H1 (cell line): ENCODE measurements at regions not wholly inside any gene's neighbourhood (a gene's known extent, or its start where the extent isn't known, plus 50 kb on each side); places are given as distances from the start of the nearest gene placed in this dataset.

ENCODE experiments used
- EGR1 ChIP-seq: IDR thresholded peaks from 2 replicates; pipeline ENCODE4 v1.6.1; 2011; ENCODE audit warnings: low read depth, low read length, borderline replicate concordance
- EP300 ChIP-seq, 2 experiments: IDR thresholded peaks; 1 replicate in 1 of 2; 2 replicates in 1 of 2; pipeline ENCODE4 v1.6.1; 2011 to 2012; ENCODE audit warnings: low read depth in 2 of 2, low read length in 2 of 2, mild to moderate bottlenecking in 2 of 2, borderline replicate concordance in 1 of 2, inconsistent platforms in 1 of 2, moderate library complexity in 1 of 2
- HDAC6 ChIP-seq: IDR thresholded peaks from one replicate; pipeline ENCODE4 v1.7.1; 2012; ENCODE audit warnings: low read depth, mild to moderate bottlenecking, inconsistent platforms, low read length, moderate library complexity
- KDM5A ChIP-seq: fragments of 200-600 bp; IDR thresholded peaks from 2 replicates; pipeline ENCODE4 v1.7.1; 2012; ENCODE audit warnings: mild to moderate bottlenecking, low read length, inconsistent platforms, mixed read lengths
- POLR2A ChIP-seq, 2 experiments: IDR thresholded peaks; 1 replicate in 1 of 2; 2 replicates in 1 of 2; pipeline ENCODE4 v1.6.1; 2011; ENCODE audit warnings: low read depth in 2 of 2, low read length in 2 of 2, mild to moderate bottlenecking in 2 of 2; ENCODE audit errors: control extremely low read depth in 1 of 2
- RAD21 ChIP-seq, 2 experiments: IDR thresholded peaks in 1 of 2; conservative IDR thresholded peaks in 1 of 2; 2 replicates each; pipeline ENCODE4 v1.6.1; 2011; ENCODE audit warnings: low read depth in 2 of 2, low read length in 2 of 2, improper control_type of control experiment in 1 of 2, inconsistent platforms in 1 of 2, mild to moderate bottlenecking in 1 of 2, moderate library complexity in 1 of 2
- TF ChIP-seq, protein P1 (sequence below), 3 experiments: IDR thresholded peaks; 1 replicate in 2 of 3; 2 replicates in 1 of 3; pipeline versions ENCODE4 v1.5.1 to v1.6.1; 2011; ENCODE audit warnings: low read length in 3 of 3, mild to moderate bottlenecking in 3 of 3, inconsistent platforms in 2 of 3, low read depth in 1 of 3, moderate library complexity in 1 of 3; ENCODE audit not compliant: insufficient read depth in 1 of 3; ENCODE audit errors: control extremely low read depth in 1 of 3
- TF ChIP-seq, protein P2 (sequence below): IDR thresholded peaks from 2 replicates; pipeline ENCODE4 v1.6.1; 2011; ENCODE audit warnings: low read depth, mild to moderate bottlenecking, low read length; ENCODE audit not compliant: insufficient read depth

DNA sequence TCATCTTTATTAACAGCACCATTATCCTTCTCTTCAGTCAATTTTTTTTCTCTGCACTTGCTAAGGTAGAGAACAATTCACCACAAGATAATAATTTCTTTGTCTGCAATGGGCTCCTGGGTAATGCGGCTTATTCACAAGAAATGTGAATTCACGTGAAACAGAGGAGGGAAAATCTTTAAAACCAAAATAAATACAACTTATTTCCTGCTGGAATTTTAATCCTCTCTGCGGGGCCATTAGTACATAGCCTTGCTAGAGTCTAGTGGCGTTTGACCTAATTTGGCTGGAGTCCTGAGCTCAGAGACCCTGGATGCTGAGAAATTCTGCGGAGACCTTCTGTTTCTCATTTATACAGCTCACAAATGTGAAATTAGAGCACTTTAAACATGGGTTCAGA lies 319.3 kb upstream of the MMADHC start:
- TF ChIP-seq, protein P1, sequence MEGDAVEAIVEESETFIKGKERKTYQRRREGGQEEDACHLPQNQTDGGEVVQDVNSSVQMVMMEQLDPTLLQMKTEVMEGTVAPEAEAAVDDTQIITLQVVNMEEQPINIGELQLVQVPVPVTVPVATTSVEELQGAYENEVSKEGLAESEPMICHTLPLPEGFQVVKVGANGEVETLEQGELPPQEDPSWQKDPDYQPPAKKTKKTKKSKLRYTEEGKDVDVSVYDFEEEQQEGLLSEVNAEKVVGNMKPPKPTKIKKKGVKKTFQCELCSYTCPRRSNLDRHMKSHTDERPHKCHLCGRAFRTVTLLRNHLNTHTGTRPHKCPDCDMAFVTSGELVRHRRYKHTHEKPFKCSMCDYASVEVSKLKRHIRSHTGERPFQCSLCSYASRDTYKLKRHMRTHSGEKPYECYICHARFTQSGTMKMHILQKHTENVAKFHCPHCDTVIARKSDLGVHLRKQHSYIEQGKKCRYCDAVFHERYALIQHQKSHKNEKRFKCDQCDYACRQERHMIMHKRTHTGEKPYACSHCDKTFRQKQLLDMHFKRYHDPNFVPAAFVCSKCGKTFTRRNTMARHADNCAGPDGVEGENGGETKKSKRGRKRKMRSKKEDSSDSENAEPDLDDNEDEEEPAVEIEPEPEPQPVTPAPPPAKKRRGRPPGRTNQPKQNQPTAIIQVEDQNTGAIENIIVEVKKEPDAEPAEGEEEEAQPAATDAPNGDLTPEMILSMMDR (IDR thresholded peaks at IDR 0.05; ENCODE audit: control extremely low read depth in 1 of 3, insufficient read depth in 1 of 3, low read depth in 1 of 3, low read length in 3 of 3), result no peak
- TF ChIP-seq EP300 (IDR thresholded peaks at IDR 0.05; ENCODE audit: borderline replicate concordance in 1 of 2, low read depth in 2 of 2, low read length in 2 of 2) (no peak), RAD21 (IDR thresholded peaks at IDR 0.05 in 1 of 2, conservative IDR thresholded peaks at IDR 0.05 in 1 of 2; ENCODE audit: low read depth in 2 of 2, low read length in 2 of 2) (no peak), KDM5A (no peak), EGR1 (no peak), HDAC6 (no peak), POLR2A (IDR thresholded peaks at IDR 0.05; ENCODE audit: control extremely low read depth in 1 of 2, low read depth in 2 of 2, low read length in 2 of 2) (no peak)
- TF ChIP-seq, protein P2, sequence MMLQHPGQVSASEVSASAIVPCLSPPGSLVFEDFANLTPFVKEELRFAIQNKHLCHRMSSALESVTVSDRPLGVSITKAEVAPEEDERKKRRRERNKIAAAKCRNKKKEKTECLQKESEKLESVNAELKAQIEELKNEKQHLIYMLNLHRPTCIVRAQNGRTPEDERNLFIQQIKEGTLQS, result no peak
